GM19035 (cell line): ENCODE measurements at regions not wholly inside any gene's neighbourhood (a gene's known extent, or its start where the extent isn't known, plus 50 kb on each side); places are given as distances from the start of the nearest gene placed in this dataset.

Experiments used
- ATAC-seq: cut with Tn5 transposase; IDR thresholded peaks from one replicate; pipeline ENCODE4 v1.9.1; 2021; ENCODE audit not compliant: unreplicated experiment

- ATAC-seq = no peak
Observed at GRCh38 chr13:103734837-103735236, 668.6 kb upstream of the SLC10A2 start.

DNA sequence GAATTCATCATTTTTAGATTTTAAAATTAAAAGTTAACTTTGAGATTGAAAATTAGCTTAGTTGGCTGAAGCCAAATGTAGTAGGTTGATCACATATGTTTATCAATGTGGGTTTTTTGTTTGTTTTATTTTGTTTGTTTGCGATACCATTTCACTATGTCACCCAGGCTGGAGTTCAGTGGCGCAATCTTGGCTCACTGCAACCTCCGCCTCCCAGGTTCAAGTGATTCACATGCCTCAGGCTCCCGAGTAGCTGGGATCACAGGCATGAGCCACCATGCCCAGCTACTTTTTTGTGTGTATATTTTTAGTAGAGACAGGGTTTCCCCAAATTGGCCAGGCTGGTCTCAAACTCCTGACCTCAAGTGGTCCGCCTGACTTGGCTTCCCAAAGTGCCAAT is 665.7 kb upstream of the SLC10A2 start:
- ATAC-seq = no peak

- no peak for ATAC-seq
Observed at GRCh38 chr13:103730407-103730806, 664.2 kb upstream of the SLC10A2 start.

DNA sequence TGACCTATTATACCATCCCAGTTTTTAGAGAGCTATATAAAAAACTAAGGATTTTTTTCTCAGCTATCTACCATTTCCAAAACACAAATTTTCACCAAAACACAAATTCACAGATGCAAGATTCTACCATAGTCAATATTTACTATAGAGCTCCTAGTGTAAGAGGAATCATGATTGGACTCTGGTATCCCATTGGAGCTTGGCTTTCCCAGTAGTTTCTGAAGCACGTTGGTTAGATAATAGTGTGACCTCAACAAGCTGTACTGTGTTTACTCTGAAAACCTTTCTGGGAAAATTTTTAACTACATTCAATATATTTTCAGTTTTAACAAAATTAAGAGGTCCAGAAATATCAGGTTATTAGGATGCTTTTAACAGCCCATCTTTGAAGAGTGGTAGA is 660.6 kb upstream of the SLC10A2 start:
- ATAC-seq = no peak

GRCh38 chr13:103716718-103717117 is 650.5 kb upstream of the SLC10A2 start:
- no peak for ATAC-seq

DNA sequence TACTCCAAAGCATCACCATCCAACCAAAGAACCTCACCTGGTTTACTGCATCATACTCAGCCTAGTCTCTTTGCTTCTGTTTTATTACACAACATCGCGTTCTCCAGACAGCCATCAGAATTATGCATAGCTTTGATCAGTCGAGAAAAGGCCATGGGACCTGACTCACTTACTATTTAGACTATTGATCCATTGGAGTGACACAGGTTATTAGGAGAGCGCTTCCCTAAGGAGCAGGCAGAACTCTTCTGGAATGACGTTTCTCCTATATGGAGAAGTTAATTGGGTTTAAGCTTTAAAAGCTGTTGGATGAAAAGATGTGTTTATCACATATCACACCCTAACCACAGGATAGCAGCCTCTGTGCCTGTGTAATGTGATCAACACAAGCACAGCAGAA is 649.1 kb upstream of the SLC10A2 start:
- no peak for ATAC-seq

- ATAC-seq = no peak
Observed at GRCh38 chr13:103703246-103703645, 637.0 kb upstream of the SLC10A2 start.

- ATAC-seq = no peak
Observed at GRCh38 chr13:103698000-103698399, 631.8 kb upstream of the SLC10A2 start.

DNA sequence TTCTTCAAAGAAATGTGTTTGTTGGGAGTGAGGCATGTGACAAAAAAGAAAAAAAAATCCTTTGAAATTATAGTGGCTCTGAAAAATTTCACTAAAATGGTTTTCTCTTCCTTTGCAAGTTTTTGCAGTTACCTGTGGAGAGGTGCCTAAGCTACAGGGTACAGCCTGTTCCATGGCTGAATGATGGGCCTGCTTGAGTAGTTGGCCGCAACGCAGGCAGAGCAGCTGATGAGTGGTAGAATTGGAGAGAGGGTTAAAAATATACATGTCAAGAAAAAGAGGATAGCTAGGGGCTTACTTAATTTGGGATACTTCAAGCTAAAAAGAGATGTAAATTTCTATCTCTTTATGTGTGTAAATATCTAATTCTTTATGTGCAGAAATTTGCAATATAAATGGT is 629.1 kb upstream of the SLC10A2 start:
- no peak for ATAC-seq

DNA sequence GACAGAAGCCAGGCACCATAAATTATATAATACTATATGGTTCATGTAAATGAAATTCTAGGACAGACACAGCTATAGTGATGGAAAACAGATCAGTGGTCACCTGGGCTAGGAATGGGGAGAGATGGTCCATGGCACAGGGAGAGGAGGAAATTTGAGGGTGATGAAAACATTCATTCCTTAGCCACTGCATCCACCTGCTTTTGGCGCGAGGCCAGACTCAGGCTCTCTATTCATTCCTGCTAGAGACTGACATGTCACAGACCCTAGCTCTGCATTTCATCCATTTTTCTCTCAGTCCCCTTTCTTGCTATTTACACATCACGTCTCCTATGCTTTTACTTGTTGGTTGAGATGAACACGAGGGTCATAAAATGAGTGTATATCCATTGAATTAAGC is 628.3 kb upstream of the SLC10A2 start:
- ATAC-seq = no peak

DNA sequence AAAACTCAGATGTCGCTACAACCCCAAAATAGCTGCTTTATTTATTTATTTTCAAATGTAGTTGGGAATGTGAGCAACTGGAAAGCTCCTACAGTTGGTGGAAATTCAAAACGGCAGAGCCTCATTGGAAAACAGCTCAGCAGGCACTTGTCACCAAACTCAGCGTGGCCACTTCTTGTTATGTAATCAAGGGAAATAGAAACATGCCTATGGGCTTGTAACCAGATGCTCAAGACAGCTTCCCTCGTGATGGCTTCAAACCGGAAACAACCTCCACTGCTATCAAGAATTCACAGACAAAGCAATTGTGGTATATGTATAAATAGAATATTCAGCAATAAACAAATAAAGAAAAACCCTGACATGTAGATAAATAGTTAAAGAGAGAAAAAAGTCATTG is 627.8 kb upstream of the SLC10A2 start:
- no peak for ATAC-seq

DNA sequence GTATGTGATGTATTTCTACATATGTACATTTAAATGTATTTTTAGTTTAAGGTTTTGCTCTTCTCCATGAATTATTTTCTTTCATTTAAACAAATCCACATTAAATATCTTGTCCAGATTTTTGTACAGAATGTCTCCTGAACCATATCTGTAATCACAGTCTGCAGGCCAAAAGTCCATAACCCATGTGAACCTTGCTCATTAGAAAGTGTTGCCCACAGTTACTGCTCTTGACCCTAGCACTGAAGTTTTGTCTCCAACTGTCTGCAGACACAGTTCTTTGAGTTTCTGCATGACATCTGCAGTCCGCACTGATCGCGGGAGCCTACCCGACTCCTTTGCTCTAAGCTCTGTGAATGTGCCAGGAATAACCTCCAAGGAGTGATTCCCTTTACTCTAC is 626.2 kb upstream of the SLC10A2 start:
- ATAC-seq = no peak

GRCh38 chr13:103676329-103676728 is 610.1 kb upstream of the SLC10A2 start:
- ATAC-seq = no peak

DNA sequence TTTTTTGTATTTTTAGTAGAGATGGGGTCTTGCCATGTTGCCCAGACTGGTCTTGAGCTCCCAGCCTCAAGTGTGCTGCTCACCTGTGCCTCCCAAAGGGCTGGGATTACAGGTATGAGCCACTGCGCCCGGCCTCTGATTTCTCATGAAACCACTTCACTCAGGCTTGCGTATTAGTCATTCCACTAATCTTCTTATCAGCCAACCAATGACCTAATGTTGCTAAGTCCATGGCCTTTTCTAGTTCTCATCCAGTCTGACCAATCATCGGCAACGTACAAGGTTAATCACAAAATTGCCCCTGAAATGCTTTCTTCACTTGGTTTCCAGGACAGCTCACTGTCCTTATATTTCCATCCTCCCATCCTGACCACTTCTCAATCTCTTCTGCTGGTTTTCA is 605.3 kb upstream of the SLC10A2 start:
- ATAC-seq = no peak

DNA sequence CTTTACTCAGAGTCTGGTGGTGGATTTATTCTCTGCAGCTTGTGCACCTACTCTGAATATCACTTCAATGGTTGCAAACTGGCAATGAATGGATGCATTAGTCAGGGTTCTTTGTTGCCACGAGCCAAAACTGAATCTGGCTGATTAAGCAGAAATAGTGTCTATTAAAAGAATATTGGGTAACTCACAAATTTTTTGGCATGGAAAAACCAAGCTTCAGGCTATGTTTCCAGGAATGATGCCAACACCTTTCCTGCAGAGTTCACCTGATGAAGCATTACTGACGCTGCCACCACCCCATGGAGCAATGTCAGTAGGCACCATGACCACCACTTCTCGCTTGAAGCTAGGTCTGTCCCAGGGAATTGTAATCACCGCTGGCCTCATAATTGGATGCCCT is 597.8 kb upstream of the SLC10A2 start:
- no peak for ATAC-seq

DNA sequence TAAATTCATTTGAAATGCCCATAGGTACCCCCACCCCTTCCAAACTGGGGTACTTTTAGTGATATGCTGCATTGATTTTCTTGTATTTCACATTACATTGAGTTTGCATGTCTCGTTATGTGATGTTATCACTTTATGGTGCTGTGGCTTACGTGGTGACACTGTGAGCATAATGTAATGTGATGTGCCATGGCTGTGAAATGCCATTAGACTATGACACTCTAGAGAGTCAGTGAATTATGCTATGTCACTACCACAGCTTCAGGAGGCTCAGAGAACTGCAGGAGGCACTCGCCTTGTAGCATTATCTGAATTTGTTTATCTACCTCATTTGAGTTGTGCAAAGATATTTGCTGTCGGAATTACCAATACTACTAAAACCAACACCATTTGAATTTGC is 590.1 kb upstream of the SLC10A2 start:
- no peak for ATAC-seq

- ATAC-seq = no peak
Observed at GRCh38 chr13:103640606-103641005, 574.4 kb upstream of the SLC10A2 start.

- no peak for ATAC-seq
Observed at GRCh38 chr13:103639326-103639725, 573.1 kb upstream of the SLC10A2 start.

GRCh38 chr13:103638706-103639105 is 572.5 kb upstream of the SLC10A2 start:
- no peak for ATAC-seq

GRCh38 chr13:103634066-103634465 is 567.8 kb upstream of the SLC10A2 start:
- no peak for ATAC-seq

DNA sequence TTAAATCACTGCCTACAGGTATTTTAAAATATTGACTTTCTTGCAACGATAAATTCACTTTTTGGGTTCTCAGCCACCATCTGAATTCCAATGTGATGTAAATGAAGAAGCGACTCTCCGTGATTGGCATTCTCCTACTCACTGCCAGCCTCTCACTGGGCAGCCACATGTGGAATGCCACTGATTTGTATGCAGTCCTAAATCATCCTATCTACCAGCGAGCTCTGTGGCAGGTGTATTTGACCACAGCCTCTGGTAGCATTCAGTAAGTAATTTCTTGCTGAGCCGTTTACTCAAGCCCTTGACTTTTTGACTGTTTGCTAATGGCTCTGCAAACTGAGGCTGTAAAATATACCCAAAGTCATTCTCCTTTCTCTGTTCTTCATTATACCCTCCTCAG is 559.0 kb upstream of the SLC10A2 start:
- ATAC-seq = no peak

GRCh38 chr13:103618151-103618550 is 551.9 kb upstream of the SLC10A2 start:
- no peak for ATAC-seq

GRCh38 chr13:103615771-103616170 is 549.6 kb upstream of the SLC10A2 start:
- no peak for ATAC-seq

DNA sequence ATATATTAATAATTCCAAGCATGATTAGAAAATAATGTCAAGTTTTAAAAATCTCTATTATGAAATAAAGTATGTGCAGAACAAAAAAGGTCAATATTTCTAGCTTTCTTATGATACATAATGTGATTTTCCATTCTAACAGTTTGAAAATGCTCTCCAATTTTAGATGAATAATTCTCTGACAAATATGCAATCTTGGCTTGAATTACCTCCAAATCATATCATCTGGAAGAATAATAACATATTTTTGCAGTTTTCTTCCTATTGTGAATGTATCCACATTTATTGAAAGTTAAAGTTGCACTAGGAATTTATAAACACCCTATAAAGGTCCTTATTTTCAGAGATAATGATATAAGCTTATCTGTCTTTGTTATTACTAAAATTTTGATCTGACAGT is 548.5 kb upstream of the SLC10A2 start:
- no peak for ATAC-seq
